ENCODE measurements at regions not wholly inside any gene's neighbourhood (a gene's known extent, or its start where the extent isn't known, plus 50 kb on each side); places are given as distances from the start of the nearest gene placed in this dataset.

- H3K9me3 ChIP-seq (ENCODE audit: control insufficient read depth, low read depth, low read length) = no peaks in the 10 kb centered on the region
- no peak overlapping the region for H3K27ac ChIP-seq (ENCODE audit: low read length)
- no peak overlapping the region for H3K4me3 ChIP-seq (ENCODE audit: low read length)
- no peaks in the 10 kb centered on the region for H3K4me1 ChIP-seq (ENCODE audit: control insufficient read depth, low read depth, low read length)
- no peaks in the 10 kb centered on the region for H3K27me3 ChIP-seq (ENCODE audit: control insufficient read depth, insufficient read depth, low read length)
- H3K36me3 ChIP-seq (ENCODE audit: control insufficient read depth, low read depth, low read length) = no peaks in the 10 kb centered on the region
- no peak overlapping the region for H3K9ac ChIP-seq (ENCODE audit: low read length)
Measured at GRCh38 chrX:4971646-4972045, 1257.0 kb downstream of the NLGN4X start.

GRCh38 chrX:4964112-4964511 is 1250.7 kb upstream of the PRKX start:
- Histone ChIP-seq H3K9ac (ENCODE audit: low read length) (no peak overlapping the region), H3K9me3 (ENCODE audit: control insufficient read depth, low read depth, low read length) (no peaks in the 10 kb centered on the region), H3K27me3 (ENCODE audit: control insufficient read depth, insufficient read depth, low read length) (no peaks in the 10 kb centered on the region), H3K36me3 (ENCODE audit: control insufficient read depth, low read depth, low read length) (no peaks in the 10 kb centered on the region), H3K27ac (ENCODE audit: low read length) (no peak overlapping the region), H3K4me3 (ENCODE audit: low read length) (no peak overlapping the region), H3K4me1 (ENCODE audit: control insufficient read depth, low read depth, low read length) (no peaks in the 10 kb centered on the region)

GRCh38 chrX:4963432-4963831 is 1250.0 kb upstream of the PRKX start:
- Histone ChIP-seq H3K27ac (ENCODE audit: low read length) (no peak overlapping the region), H3K4me1 (ENCODE audit: control insufficient read depth, low read depth, low read length) (no peaks in the 10 kb centered on the region), H3K36me3 (ENCODE audit: control insufficient read depth, low read depth, low read length) (no peaks in the 10 kb centered on the region), H3K9me3 (ENCODE audit: control insufficient read depth, low read depth, low read length) (no peaks in the 10 kb centered on the region), H3K9ac (ENCODE audit: low read length) (no peak overlapping the region), H3K27me3 (ENCODE audit: control insufficient read depth, insufficient read depth, low read length) (no peaks in the 10 kb centered on the region), H3K4me3 (ENCODE audit: low read length) (no peak overlapping the region)

GRCh38 chrX:4944767-4945166 is 1231.3 kb upstream of the PRKX start:
- H3K27ac ChIP-seq (ENCODE audit: low read length) = no peak overlapping the region
- H3K4me1 ChIP-seq (ENCODE audit: control insufficient read depth, low read depth, low read length) = no peaks in the 10 kb centered on the region
- H3K9ac ChIP-seq (ENCODE audit: low read length) = no peak overlapping the region
- H3K4me3 ChIP-seq (ENCODE audit: low read length) = no peak overlapping the region
- H3K27me3 ChIP-seq (ENCODE audit: control insufficient read depth, insufficient read depth, low read length) = no peaks in the 10 kb centered on the region
- H3K36me3 ChIP-seq (ENCODE audit: control insufficient read depth, low read depth, low read length) = no peaks in the 10 kb centered on the region
- no peaks in the 10 kb centered on the region for H3K9me3 ChIP-seq (ENCODE audit: control insufficient read depth, low read depth, low read length)

GRCh38 chrX:4936315-4936714 is 1222.9 kb upstream of the PRKX start:
- H3K9ac ChIP-seq (ENCODE audit: low read length) = no peak overlapping the region
- no peak overlapping the region for H3K4me3 ChIP-seq (ENCODE audit: low read length)
- no peak overlapping the region for H3K27ac ChIP-seq (ENCODE audit: low read length)
- H3K36me3 ChIP-seq (ENCODE audit: control insufficient read depth, low read depth, low read length) = no peaks in the 10 kb centered on the region
- no peaks in the 10 kb centered on the region for H3K27me3 ChIP-seq (ENCODE audit: control insufficient read depth, insufficient read depth, low read length)
- H3K9me3 ChIP-seq (ENCODE audit: control insufficient read depth, low read depth, low read length) = no peaks in the 10 kb centered on the region
- no peaks in the 10 kb centered on the region for H3K4me1 ChIP-seq (ENCODE audit: control insufficient read depth, low read depth, low read length)

- Histone ChIP-seq H3K9me3 (ENCODE audit: control insufficient read depth, low read depth, low read length) (no peaks in the 10 kb centered on the region), H3K36me3 (ENCODE audit: control insufficient read depth, low read depth, low read length) (no peaks in the 10 kb centered on the region), H3K4me1 (ENCODE audit: control insufficient read depth, low read depth, low read length) (no peaks in the 10 kb centered on the region), H3K4me3 (ENCODE audit: low read length) (no peak overlapping the region), H3K27ac (ENCODE audit: low read length) (no peak overlapping the region), H3K9ac (ENCODE audit: low read length) (no peak overlapping the region), H3K27me3 (ENCODE audit: control insufficient read depth, insufficient read depth, low read length) (no peaks in the 10 kb centered on the region)
Measured at GRCh38 chrX:4935846-4936245, 1222.4 kb upstream of the PRKX start.

GRCh38 chrX:4935401-4935800 is 1222.0 kb upstream of the PRKX start:
- Histone ChIP-seq H3K4me1 (ENCODE audit: control insufficient read depth, low read depth, low read length) (no peaks in the 10 kb centered on the region), H3K36me3 (ENCODE audit: control insufficient read depth, low read depth, low read length) (no peaks in the 10 kb centered on the region), H3K27ac (ENCODE audit: low read length) (no peak overlapping the region), H3K9ac (ENCODE audit: low read length) (no peak overlapping the region), H3K9me3 (ENCODE audit: control insufficient read depth, low read depth, low read length) (no peaks in the 10 kb centered on the region), H3K4me3 (ENCODE audit: low read length) (no peak overlapping the region), H3K27me3 (ENCODE audit: control insufficient read depth, insufficient read depth, low read length) (no peaks in the 10 kb centered on the region)

GRCh38 chrX:4932790-4933189 is 1219.3 kb upstream of the PRKX start:
- Histone ChIP-seq H3K36me3 (ENCODE audit: control insufficient read depth, low read depth, low read length) (no peaks in the 10 kb centered on the region), H3K9ac (ENCODE audit: low read length) (no peak overlapping the region), H3K4me3 (ENCODE audit: low read length) (no peak overlapping the region), H3K27me3 (ENCODE audit: control insufficient read depth, insufficient read depth, low read length) (no peaks in the 10 kb centered on the region), H3K9me3 (ENCODE audit: control insufficient read depth, low read depth, low read length) (no peaks in the 10 kb centered on the region), H3K4me1 (ENCODE audit: control insufficient read depth, low read depth, low read length) (no peaks in the 10 kb centered on the region), H3K27ac (ENCODE audit: low read length) (no peak overlapping the region)

GRCh38 chrX:4930426-4930825 is 1217.0 kb upstream of the PRKX start:
- H3K9me3 ChIP-seq (ENCODE audit: control insufficient read depth, low read depth, low read length) = no peaks in the 10 kb centered on the region

GRCh38 chrX:4925911-4926310 is 1212.5 kb upstream of the PRKX start:
- H3K4me3 ChIP-seq (ENCODE audit: low read length) = no peak overlapping the region
- H3K9me3 ChIP-seq (ENCODE audit: control insufficient read depth, low read depth, low read length) = no peaks in the 10 kb centered on the region
- H3K27ac ChIP-seq (ENCODE audit: low read length) = no peak overlapping the region
- H3K27me3 ChIP-seq (ENCODE audit: control insufficient read depth, insufficient read depth, low read length) = no peaks in the 10 kb centered on the region
- no peaks in the 10 kb centered on the region for H3K4me1 ChIP-seq (ENCODE audit: control insufficient read depth, low read depth, low read length)
- no peak overlapping the region for H3K9ac ChIP-seq (ENCODE audit: low read length)
- no peaks in the 10 kb centered on the region for H3K36me3 ChIP-seq (ENCODE audit: control insufficient read depth, low read depth, low read length)

More at GRCh38 chrX:4930426-4930825, 1217.0 kb upstream of the PRKX start:
- no peak overlapping the region for H3K4me3 ChIP-seq (ENCODE audit: low read length)
- H3K27me3 ChIP-seq (ENCODE audit: control insufficient read depth, insufficient read depth, low read length) = no peaks in the 10 kb centered on the region
- no peak overlapping the region for H3K27ac ChIP-seq (ENCODE audit: low read length)
- H3K4me1 ChIP-seq (ENCODE audit: control insufficient read depth, low read depth, low read length) = no peaks in the 10 kb centered on the region
- no peak overlapping the region for H3K9ac ChIP-seq (ENCODE audit: low read length)
- no peaks in the 10 kb centered on the region for H3K36me3 ChIP-seq (ENCODE audit: control insufficient read depth, low read depth, low read length)

GRCh38 chrX:4909348-4909747 is 1195.9 kb upstream of the PRKX start:
- H3K9me3 ChIP-seq (ENCODE audit: control insufficient read depth, low read depth, low read length) = no peaks in the 10 kb centered on the region
- H3K4me1 ChIP-seq (ENCODE audit: control insufficient read depth, low read depth, low read length) = no peaks in the 10 kb centered on the region
- no peaks in the 10 kb centered on the region for H3K27me3 ChIP-seq (ENCODE audit: control insufficient read depth, insufficient read depth, low read length)
- H3K27ac ChIP-seq (ENCODE audit: low read length) = no peak overlapping the region
- H3K36me3 ChIP-seq (ENCODE audit: control insufficient read depth, low read depth, low read length) = no peaks in the 10 kb centered on the region
- no peak overlapping the region for H3K4me3 ChIP-seq (ENCODE audit: low read length)
- no peak overlapping the region for H3K9ac ChIP-seq (ENCODE audit: low read length)

- Histone ChIP-seq H3K4me1 (ENCODE audit: control insufficient read depth, low read depth, low read length) (no peaks in the 10 kb centered on the region), H3K9ac (ENCODE audit: low read length) (no peak overlapping the region), H3K4me3 (ENCODE audit: low read length) (no peak overlapping the region), H3K36me3 (ENCODE audit: control insufficient read depth, low read depth, low read length) (no peaks in the 10 kb centered on the region), H3K9me3 (ENCODE audit: control insufficient read depth, low read depth, low read length) (no peaks in the 10 kb centered on the region), H3K27ac (ENCODE audit: low read length) (no peak overlapping the region), H3K27me3 (ENCODE audit: control insufficient read depth, insufficient read depth, low read length) (no peaks in the 10 kb centered on the region)
Measured at GRCh38 chrX:4905576-4905975, 1192.1 kb upstream of the PRKX start.
